Naive thymus-derived CD8-positive, alpha-beta T cell (primary cell): ENCODE measurements at regions not wholly inside any gene's neighbourhood (a gene's known extent, or its start where the extent isn't known, plus 50 kb on each side); places are given as distances from the start of the nearest gene placed in this dataset.
"Not testable (repeated sequence)": the region's sequence is repeated elsewhere in the genome, so short reads cannot be mapped to it uniquely, and the experiment has no call there.

Experiments
- ATAC-seq, 2 donors: fragments of 150-1000 bp; cut with Tn5 transposase in 1 of 2; sonication (Bioruptor Pico), chemical (Tn5 transposase) in 1 of 2; 1 replicate in 1 of 2; 2 replicates in 1 of 2; pipeline ENCODE4 v1.10.0; 2021; ENCODE audit warnings: mild to moderate bottlenecking in 2 of 2, moderate library complexity in 2 of 2
- POLR2A ChIA-PET: fragments of 350-600 bp; sonication (Branson Sonifier 250); formaldehyde crosslinking; loops from one replicate; lab custom pipeline; 2021; ENCODE audit warnings: antibody characterized with exemption; lab: Charles Lee
- DNase-seq, 10 donors: peaks; one replicate each; pipeline versions ENCODE4 v3.0.0 to v3.0.0-alpha.2; 2020 to 2022
- H3K27ac Mint-ChIP-seq, 10 donors: one replicate each; pipeline ENCODE4 v1.8.0; 2020 to 2022; ENCODE audit warnings: mild to moderate bottlenecking in 10 of 10, mixed read lengths in 10 of 10, moderate library complexity in 4 of 10, inconsistent platforms in 1 of 10
- H3K27me3 Mint-ChIP-seq, 5 donors: one replicate each; pipeline ENCODE4 v1.8.0; 2021 to 2022; ENCODE audit warnings: mixed read lengths in 5 of 5
- H3K36me3 Mint-ChIP-seq, 3 donors: one replicate each; pipeline ENCODE4 v1.8.0; 2020 to 2022; ENCODE audit warnings: mixed read lengths in 3 of 3, mild to moderate bottlenecking in 2 of 3, inconsistent platforms in 1 of 3
- H3K4me1 Mint-ChIP-seq, 4 donors: one replicate each; pipeline ENCODE4 v1.8.0; 2021 to 2022; ENCODE audit warnings: mixed read lengths in 4 of 4
- H3K4me3 Mint-ChIP-seq, 10 donors: one replicate each; pipeline ENCODE4 v1.8.0; 2020 to 2022; ENCODE audit warnings: mild to moderate bottlenecking in 10 of 10, mixed read lengths in 10 of 10, moderate library complexity in 6 of 10, inconsistent platforms in 1 of 10
- H3K9me3 Mint-ChIP-seq, 9 donors: one replicate each; pipeline ENCODE4 v1.8.0; 2020 to 2022; ENCODE audit warnings: mixed read lengths in 9 of 9, mild to moderate bottlenecking in 3 of 9, inconsistent platforms in 1 of 9, moderate library complexity in 1 of 9

DNA sequence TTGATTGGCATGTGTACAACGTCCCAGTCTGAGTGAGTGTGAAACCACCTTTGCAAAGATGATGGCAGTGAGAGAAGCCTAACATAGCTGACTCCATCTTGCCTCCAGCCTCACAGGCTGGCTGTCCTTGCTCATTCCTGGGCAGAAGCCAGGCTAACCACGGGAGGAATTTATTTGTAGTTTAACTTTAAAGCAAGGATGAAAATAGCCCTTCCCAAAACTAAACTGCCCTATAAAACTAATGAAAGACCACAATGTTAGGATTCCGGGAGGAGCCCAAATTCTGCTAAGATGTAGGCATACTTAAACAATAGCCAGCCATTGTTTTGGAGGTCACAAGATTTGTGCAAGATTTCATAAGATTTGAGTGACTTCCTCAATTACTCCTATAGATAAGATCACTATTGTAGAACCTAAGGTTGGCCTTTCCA is 96.6 kb upstream of the LSM14A start:
- ATAC-seq, result no peak
- Mint-ChIP-seq H3K9me3 (peaks cover 0 to 3% (median 0%) of the 10 kb centered on the region in 9 donors), H3K4me1 (no peaks in the 10 kb centered on the region), H3K36me3 (peaks cover 0 to 1% (median 0%) of the 10 kb centered on the region in 3 donors), H3K4me3 (no peak overlapping the region), H3K27ac (no peak overlapping the region), H3K27me3 (peaks cover 9 to 31% (median 24%) of the 10 kb centered on the region in 5 donors)
- POLR2A ChIA-PET, result no interaction called here
- DNase-seq, result no peak

- H3K4me1 Mint-ChIP-seq, result no peaks in the 10 kb centered on the region
- H3K9me3 Mint-ChIP-seq, result peaks cover 0 to 7% (median 0%) of the 10 kb centered on the region in 9 donors
- H3K27me3 Mint-ChIP-seq, result peaks cover 2 to 25% (median 18%) of the 10 kb centered on the region in 5 donors
- ATAC-seq, result no peak
- DNase-seq, result no peak
- H3K36me3 Mint-ChIP-seq, result peaks cover 0 to 5% (median 1%) of the 10 kb centered on the region in 3 donors
- no peak overlapping the region for H3K4me3 Mint-ChIP-seq
- no peak overlapping the region for H3K27ac Mint-ChIP-seq
- POLR2A ChIA-PET, result no interaction called here
These were observed 89.8 kb upstream of the LSM14A start for GRCh38 chr19:34082289-34083077.

DNA sequence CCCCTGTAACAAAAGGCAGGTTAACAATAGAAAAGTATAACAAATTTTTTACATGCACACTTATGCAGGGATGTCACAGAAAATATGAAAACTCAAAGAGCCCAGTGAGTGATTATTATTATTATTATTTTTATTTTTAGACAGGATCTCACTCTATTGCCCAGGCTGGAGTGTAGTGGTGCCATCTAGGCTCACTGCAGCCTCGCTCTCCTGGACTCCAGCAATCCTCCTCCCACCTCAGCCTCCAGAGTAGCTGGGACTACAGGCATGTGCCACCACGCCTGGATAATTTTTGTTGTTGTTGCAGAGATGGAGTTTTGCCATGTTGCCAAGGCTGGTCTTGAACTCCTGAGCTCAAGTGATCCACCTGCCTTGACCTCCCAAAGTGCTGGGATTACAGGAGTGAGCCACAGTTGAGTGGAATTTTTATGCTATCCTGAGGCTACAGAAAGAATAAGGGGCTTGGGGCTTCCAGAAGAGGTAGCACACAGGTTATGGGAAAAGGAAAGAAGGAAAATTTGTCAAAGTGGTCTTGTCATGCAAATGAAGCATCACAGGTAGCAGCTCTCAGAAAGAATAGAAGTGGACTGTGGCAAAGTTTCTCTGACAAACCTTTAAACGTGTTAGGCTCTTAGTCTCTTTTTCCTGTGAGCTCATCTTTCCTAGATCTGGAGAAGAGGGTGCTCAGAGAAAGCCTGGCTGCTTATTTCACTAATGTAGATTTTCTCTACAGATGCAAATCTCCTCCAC is 87.7 kb upstream of the LSM14A start:
- peaks cover 0 to 5% (median 0%) of the 10 kb centered on the region in 9 donors for H3K9me3 Mint-ChIP-seq
- ATAC-seq (no peak), DNase-seq (no peak)
- H3K4me3 Mint-ChIP-seq, result no peak overlapping the region
- peaks cover 0 to 2% (median 0%) of the 10 kb centered on the region in 4 donors for H3K4me1 Mint-ChIP-seq
- POLR2A ChIA-PET, result no interaction called here
- peaks cover 0 to 5% (median 2%) of the 10 kb centered on the region in 3 donors for H3K36me3 Mint-ChIP-seq
- peaks cover 4 to 23% (median 15%) of the 10 kb centered on the region in 5 donors for H3K27me3 Mint-ChIP-seq
- no peak overlapping the region for H3K27ac Mint-ChIP-seq

DNA sequence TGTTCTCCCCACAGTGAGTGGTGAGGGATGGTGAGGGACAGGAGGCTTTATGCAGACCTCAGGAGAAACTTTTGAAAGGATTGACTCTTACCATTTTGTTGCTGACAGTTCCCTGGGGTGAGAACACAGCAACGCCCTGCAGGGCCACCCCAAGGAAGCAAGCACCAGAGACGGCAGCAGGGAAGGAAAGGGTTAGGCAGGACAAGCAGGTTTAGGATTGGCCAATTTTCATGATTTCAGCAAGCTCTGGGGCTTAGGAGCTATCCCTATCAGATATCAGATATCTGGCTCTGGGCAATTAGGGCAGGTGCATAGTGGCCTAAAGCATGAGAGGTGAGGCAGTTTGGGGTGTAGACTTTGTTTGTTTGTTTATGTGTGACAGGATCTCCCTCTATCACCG is 87.0 kb upstream of the LSM14A start:
- Mint-ChIP-seq H3K27me3 (peaks cover 5 to 28% (median 20%) of the 10 kb centered on the region in 5 donors), H3K4me3 (no peak overlapping the region), H3K9me3 (peaks cover 0 to 5% (median 0%) of the 10 kb centered on the region in 9 donors), H3K36me3 (peaks cover 0 to 5% (median 2%) of the 10 kb centered on the region in 3 donors), H3K4me1 (peaks cover 0 to 2% (median 0%) of the 10 kb centered on the region in 4 donors), H3K27ac (no peak overlapping the region)
- ATAC-seq (no peak), DNase-seq (no peak)
- POLR2A ChIA-PET, result no interaction called here

- no peak for ATAC-seq
- H3K4me1 Mint-ChIP-seq, result peaks cover 0 to 2% (median 0%) of the 10 kb centered on the region in 4 donors
- POLR2A ChIA-PET, result no interaction called here
These were observed 84.0 kb upstream of the LSM14A start for GRCh38 chr19:34088292-34088691.

GRCh38 chr19:34089566-34089965 is 82.7 kb upstream of the LSM14A start:
- peaks cover 0 to 2% (median 0%) of the 10 kb centered on the region in 4 donors for H3K4me1 Mint-ChIP-seq
- no peak for ATAC-seq
- peaks cover 0 to 5% (median 0%) of the 10 kb centered on the region in 9 donors for H3K9me3 Mint-ChIP-seq

More at GRCh38 chr19:34088292-34088691, 84.0 kb upstream of the LSM14A start:
- Mint-ChIP-seq H3K36me3 (peaks cover 0 to 5% (median 2%) of the 10 kb centered on the region in 3 donors), H3K9me3 (peaks cover 0 to 5% (median 0%) of the 10 kb centered on the region in 9 donors), H3K27ac (no peak overlapping the region), H3K27me3 (peaks cover 8 to 31% (median 21%) of the 10 kb centered on the region in 5 donors), H3K4me3 (no peak overlapping the region)
- no peak for DNase-seq

GRCh38 chr19:34094960-34095359 is 77.3 kb upstream of the LSM14A start:
- H3K27ac Mint-ChIP-seq, result no peak overlapping the region
- peaks cover 6 to 23% (median 19%) of the 10 kb centered on the region in 5 donors for H3K27me3 Mint-ChIP-seq
- DNase-seq (no peak), ATAC-seq (no peak)
- H3K36me3 Mint-ChIP-seq, result no peaks in the 10 kb centered on the region
- H3K4me1 Mint-ChIP-seq, result peaks cover 0 to 1% (median 0%) of the 10 kb centered on the region in 4 donors
- POLR2A ChIA-PET, result no interaction called here
- H3K4me3 Mint-ChIP-seq, result no peak overlapping the region
- no peaks in the 10 kb centered on the region for H3K9me3 Mint-ChIP-seq

More at GRCh38 chr19:34089566-34089965, 82.7 kb upstream of the LSM14A start:
- POLR2A ChIA-PET, result no interaction called here
- DNase-seq, result no peak
- Mint-ChIP-seq H3K27ac (no peak overlapping the region), H3K27me3 (peaks cover 8 to 31% (median 19%) of the 10 kb centered on the region in 5 donors), H3K4me3 (no peak overlapping the region), H3K36me3 (peaks cover 0 to 5% (median 2%) of the 10 kb centered on the region in 3 donors)

GRCh38 chr19:34095411-34095810 is 76.9 kb upstream of the LSM14A start:
- POLR2A ChIA-PET, DNase-seq, H3K27ac Mint-ChIP-seq, H3K9me3 Mint-ChIP-seq, ATAC-seq, H3K36me3 Mint-ChIP-seq, H3K4me1 Mint-ChIP-seq, H3K4me3 Mint-ChIP-seq: not testable (repeated sequence)
- peaks cover 6 to 22% (median 19%) of the 10 kb centered on the region in 5 donors for H3K27me3 Mint-ChIP-seq

DNA sequence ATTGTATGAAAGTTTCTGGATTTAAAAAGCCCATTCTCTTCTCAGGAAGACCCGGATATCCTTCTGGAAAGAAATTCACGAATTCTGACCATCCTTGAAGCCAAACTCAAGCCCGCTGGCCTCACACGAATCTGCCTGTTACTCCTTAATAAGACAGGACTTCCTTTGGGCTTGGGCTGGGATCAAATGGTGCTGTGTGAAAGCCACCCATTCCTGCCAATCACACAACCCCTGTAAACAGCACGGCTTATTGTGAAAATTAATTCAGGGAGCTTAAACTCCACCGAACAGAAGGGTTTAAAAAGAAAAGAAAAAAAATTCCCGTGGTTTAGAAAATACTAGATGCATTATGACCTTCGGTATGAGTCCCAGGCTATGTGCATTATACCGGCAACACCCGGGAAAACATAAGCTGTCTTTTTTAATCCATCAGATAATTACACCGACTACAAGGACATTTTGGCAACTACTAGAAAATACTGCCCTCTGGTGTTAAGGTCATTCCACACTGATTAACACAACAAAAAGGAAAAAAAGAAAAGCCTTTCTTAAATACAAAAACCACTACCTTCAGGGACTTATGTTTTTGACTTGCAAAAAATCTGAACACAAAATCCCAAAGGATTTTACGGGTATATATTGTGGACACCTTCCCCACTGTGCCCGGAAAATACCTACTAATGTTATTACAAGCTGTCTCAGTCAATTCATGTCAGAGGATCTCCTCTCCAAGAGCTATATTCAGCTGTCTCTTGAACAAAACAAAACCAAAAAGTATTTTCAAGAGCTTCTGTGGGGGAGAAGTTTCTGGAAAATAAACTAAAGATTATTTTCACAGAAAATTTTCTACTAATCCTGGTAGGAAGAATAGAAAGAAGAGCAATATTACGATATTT is 76.0 kb upstream of the LSM14A start:
- ATAC-seq (peak in 1 of 2 donors; percentile 30), DNase-seq (peak in 3 of 10 donors; percentile 24 to 33 (median 25))
- H3K4me3 Mint-ChIP-seq, result peak overlapping the region in 1 of 10 donors; percentile 27
- H3K36me3 Mint-ChIP-seq, result no peaks in the 10 kb centered on the region
- H3K27me3 Mint-ChIP-seq, result peaks cover 5 to 16% (median 14%) of the 10 kb centered on the region in 5 donors
- peaks cover 0 to 1% (median 0%) of the 10 kb centered on the region in 4 donors for H3K4me1 Mint-ChIP-seq
- POLR2A ChIA-PET, result interaction anchor here (0.7 to 0.9 kb wide), 2 partner anchors 318 to 800 kb away, joined by 4 read pairs; no protein-coding TSS in a partner anchor
- H3K9me3 Mint-ChIP-seq, result no peaks in the 10 kb centered on the region
- H3K27ac Mint-ChIP-seq, result no peak overlapping the region

DNA sequence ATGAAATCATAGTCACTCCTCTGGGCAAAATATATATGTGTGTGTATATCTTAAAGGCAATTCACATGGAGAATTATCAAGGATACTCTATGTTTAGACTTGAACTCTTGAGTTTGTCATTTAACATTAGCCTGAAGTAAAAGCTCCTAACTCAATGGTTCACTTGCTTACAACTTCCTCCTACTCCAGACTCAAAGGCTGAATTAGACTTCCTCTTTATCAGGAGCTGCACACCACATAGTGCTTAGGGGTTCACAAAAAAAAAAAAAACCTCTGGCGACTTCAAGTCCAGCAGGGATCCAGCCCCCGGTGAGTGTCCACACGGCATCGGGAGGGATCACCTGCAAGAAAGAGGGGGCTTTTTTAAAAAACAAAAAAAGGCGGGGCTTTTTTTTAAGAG is 68.2 kb upstream of the LSM14A start:
- Mint-ChIP-seq H3K27ac (peak overlapping the region in 1 of 10 donors; percentile 44), H3K36me3 (no peaks in the 10 kb centered on the region), H3K4me3 (peak overlapping the region in 1 of 10 donors; percentile 53), H3K4me1 (peaks cover 0 to 4% (median 0%) of the 10 kb centered on the region in 4 donors), H3K9me3 (no peaks in the 10 kb centered on the region), H3K27me3 (peaks cover 4 to 22% (median 12%) of the 10 kb centered on the region in 5 donors)
- no peak for DNase-seq
- POLR2A ChIA-PET, result no interaction called here
- no peak for ATAC-seq

GRCh38 chr19:34104557-34104956 is 67.7 kb upstream of the LSM14A start:
- Mint-ChIP-seq H3K4me3 (no peak overlapping the region), H3K27me3 (peaks cover 4 to 20% (median 10%) of the 10 kb centered on the region in 5 donors), H3K4me1 (peaks cover 0 to 4% (median under 1%) of the 10 kb centered on the region in 4 donors), H3K27ac (peak overlapping the region in 1 of 10 donors; percentile 44), H3K9me3 (no peaks in the 10 kb centered on the region), H3K36me3 (no peaks in the 10 kb centered on the region)
- POLR2A ChIA-PET, result no interaction called here
- no peak for DNase-seq
- ATAC-seq, result no peak

DNA sequence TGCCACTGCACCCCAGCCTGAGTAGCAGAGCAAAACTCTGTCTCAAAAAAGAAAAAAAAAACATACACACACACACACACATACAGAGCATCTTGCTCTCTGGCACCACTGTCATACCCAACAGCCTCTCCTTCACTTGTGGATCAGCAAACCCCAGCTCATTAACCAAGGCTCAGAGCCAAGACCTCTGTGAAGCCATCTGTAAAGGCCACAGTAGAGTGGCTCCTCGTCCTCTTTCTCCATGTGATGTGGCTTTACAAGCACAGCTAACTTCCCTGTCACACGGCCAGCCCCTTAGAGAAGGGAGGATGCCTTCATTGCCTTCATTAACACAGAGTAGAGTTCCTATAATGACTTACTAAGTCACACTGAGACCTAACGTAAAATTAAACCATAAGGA is 62.7 kb upstream of the LSM14A start:
- Mint-ChIP-seq H3K36me3 (no peaks in the 10 kb centered on the region), H3K4me3 (no peak overlapping the region), H3K27ac (peak overlapping the region in 1 of 10 donors; percentile 30), H3K27me3 (peaks cover 0 to 25% (median 15%) of the 10 kb centered on the region in 5 donors), H3K4me1 (peaks cover 0 to 3% (median 1%) of the 10 kb centered on the region in 4 donors), H3K9me3 (no peaks in the 10 kb centered on the region)
- ATAC-seq (no peak), DNase-seq (no peak)
- POLR2A ChIA-PET, result no interaction called here
